Panc1 (cell line): ENCODE measurements at regions not wholly inside any gene's neighbourhood (a gene's known extent, or its start where the extent isn't known, plus 50 kb on each side); places are given as distances from the start of the nearest gene placed in this dataset.

Source experiments
- CTCF ChIP-seq: fragments of 450-650 bp; IDR thresholded peaks from 2 replicates; pipeline ENCODE4 v1.5.1; 2017; ENCODE audit warnings: mild to moderate bottlenecking
- POLR2AphosphoS5 ChIP-seq: IDR thresholded peaks from 2 replicates; pipeline ENCODE4 v1.6.1; 2012; ENCODE audit warnings: mild to moderate bottlenecking, low read depth, low read length, moderate library complexity

- no peak for TF ChIP-seq CTCF
- TF ChIP-seq POLR2AphosphoS5, result no peak
These were observed 147.7 kb upstream of the TBL1X start for GRCh38 chrX:9317176-9317575.
